GM20431 (cell line): ENCODE measurements at regions not wholly inside any gene's neighbourhood (a gene's known extent, or its start where the extent isn't known, plus 50 kb on each side); places are given as distances from the start of the nearest gene placed in this dataset.

Experiments
- in situ Hi-C: fragments of 300-500 bp; cut with MseI, MboI; formaldehyde crosslinking; loops from one replicate; pipeline ENCODE4 v1.15.0; 2020; ENCODE audit warnings: low sequenced_read_pairs; ENCODE audit not compliant: unreplicated experiment

GRCh38 chr22:48486134-48486532, 1341.5 kb downstream of the BRD1 start:
- in situ Hi-C loops: loop anchor here (25.0 kb wide), 2 partner anchors 649 to 1274 kb away; no protein-coding TSS in a partner anchor

- in situ Hi-C loops: loop anchor here (25.0 kb wide), 2 partner anchors 648 to 1273 kb away; no protein-coding TSS in a partner anchor
These were observed 1342.2 kb downstream of the BRD1 start for GRCh38 chr22:48485149-48486133.

DNA sequence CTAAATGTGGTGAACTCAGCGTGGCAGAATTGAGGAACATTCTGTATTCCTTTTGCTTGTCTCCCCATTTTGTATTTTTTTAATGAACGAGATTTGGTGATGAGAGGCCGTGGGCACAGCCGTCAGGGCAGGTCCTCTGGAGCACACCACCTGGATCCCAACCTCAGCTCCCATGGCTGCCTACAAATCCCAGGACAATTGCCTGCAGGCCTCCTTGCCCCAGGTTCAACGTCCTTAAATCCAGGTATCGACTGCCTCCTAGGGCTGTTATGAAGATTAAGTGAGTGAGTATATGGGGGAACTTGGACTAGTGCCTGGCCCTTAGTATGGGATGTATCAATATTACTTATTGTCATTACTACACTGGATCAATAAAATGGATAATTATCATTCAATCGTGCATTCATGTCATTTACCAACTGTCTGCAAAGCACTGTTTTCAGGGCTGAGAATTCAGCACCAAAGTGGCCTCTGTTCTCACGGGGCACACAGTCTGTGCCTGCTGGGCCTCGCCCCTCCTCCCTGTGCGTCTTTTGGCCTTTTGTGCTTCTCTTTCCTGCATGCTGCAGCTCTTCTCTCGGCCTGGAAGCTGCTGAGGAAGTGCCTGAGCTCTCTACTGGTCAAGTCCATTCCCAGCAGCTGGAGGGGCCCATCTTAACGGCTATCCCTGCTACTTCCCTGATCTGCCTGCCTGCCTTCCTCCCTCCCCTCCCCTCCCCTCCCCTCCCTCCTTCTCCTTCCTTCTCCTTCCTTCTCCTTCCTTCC, 1343.7 kb downstream of the BRD1 start:
- in situ Hi-C loops: loop anchor here (25.0 kb wide), 2 partner anchors 647 to 1272 kb away; no protein-coding TSS in a partner anchor

DNA sequence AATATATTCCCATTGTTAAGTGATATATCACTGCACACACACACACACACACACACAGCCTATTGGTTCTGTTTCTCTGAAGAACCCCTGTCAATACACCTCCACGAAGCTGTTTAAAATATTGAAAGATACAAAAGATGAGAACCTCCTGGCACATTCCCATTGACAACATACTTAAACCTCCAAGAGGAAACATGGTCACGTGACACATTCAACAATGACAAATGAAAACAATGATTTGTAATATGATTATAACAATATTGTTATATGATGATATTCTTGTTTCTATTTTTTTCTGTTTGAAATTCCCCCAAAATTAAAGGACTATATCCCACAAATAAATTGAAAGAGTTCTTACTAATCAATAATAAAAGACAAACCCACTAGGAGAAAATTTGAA, 1344.9 kb downstream of the BRD1 start:
- in situ Hi-C loops: loop anchor here (25.0 kb wide), 2 partner anchors 645 to 1270 kb away; no protein-coding TSS in a partner anchor

- in situ Hi-C loops: loop anchor here (25.0 kb wide), 2 partner anchors 645 to 1270 kb away; no protein-coding TSS in a partner anchor
These were observed 1345.5 kb downstream of the BRD1 start for GRCh38 chr22:48482198-48482597.

DNA sequence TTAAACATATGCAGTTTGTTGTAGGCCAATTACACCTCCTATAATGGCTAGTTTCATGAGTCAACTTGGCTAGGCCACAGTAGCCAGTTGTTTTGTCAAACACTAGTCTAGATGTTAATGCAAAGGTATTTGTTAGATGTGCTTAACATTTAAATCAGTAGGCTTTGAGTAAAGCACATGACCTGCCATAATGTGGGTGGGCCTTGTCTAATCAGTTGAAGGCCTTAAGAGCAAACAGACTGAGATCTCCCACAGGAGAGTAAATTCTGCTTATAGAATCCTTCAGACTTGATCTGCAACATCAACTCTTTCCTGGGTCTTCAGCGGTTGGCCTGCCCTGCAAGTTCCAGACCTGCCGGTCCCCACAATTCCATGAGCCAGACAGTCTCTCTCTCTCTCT, 1345.9 kb downstream of the BRD1 start:
- in situ Hi-C loops: loop anchor here (25.0 kb wide), 2 partner anchors 644 to 1269 kb away; no protein-coding TSS in a partner anchor

DNA sequence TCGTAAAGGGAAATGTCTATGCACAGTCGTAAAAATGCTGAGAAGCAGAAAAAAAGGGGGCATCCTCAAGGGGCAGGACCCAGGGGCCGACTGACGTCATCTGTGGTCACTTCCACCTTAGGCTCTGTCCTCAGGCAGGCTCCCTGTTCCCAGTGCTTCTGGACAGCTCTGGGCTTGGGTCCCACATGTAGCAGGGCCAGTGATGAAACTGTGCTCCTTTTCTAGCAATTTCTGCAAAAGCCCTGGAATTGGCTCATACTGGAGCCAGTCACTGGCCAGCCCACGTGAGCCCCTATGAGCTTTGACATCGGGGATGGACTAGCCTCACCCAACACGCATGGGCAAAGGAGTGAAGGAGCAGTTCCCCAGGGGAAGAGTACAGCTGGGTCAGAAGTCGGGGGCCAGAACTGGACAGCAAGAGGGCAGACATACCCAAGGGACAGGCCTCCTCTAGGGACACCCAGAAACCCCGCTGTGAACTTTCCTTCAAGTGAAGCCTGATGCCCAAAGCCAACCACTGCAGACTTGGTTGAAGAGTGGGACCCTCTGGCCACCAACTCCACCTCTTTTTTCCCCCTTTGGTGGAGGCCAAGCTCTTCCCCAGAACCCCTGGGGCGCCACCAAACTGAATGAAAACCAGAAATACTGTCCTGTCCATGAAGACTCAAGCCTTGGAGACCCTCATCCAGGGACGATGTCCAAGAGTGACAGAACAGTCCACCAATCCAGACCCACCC, 1349.0 kb downstream of the BRD1 start:
- in situ Hi-C loops: loop anchor here (25.0 kb wide), 2 partner anchors 641 to 1266 kb away; no protein-coding TSS in a partner anchor

- in situ Hi-C loops: loop anchor here (25.0 kb wide), 2 partner anchors 641 to 1266 kb away; no protein-coding TSS in a partner anchor
These were observed 1349.5 kb downstream of the BRD1 start for GRCh38 chr22:48478124-48478523.

DNA sequence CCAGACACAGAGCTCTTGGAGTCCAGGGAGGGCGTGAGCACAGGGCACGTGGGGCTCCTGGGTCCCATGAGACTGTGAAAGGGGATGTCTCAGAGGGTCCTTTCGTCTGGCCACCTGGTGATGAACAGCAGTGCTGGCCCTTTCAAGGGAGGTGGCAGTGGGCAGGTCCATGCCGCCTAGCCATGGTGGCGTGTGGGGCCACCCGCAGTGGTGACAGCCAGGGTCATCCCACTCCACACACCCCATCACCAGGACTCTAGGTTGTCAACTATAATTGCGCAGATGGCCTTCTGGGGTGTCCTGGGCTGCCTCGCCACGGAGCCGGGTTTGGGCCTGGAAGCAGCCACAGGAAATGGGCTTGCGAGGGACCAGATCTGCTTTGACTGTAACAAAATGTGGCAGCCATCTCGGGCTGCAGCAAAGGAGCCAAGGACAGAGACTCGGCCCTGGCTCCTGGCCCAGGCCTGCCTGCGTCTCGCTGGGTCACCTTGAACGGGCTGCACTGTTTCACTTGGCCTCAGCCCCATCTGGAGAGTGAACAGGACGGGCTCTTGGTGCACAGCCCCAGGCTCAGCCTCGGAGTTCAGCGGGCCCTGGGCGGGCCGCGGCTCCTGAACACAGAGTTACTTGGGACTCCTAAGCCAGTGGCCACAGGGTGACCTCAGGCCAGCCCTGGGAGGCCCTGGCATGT, 1350.5 kb downstream of the BRD1 start:
- in situ Hi-C loops: loop anchor here (25.0 kb wide), 2 partner anchors 640 to 1265 kb away; no protein-coding TSS in a partner anchor

DNA sequence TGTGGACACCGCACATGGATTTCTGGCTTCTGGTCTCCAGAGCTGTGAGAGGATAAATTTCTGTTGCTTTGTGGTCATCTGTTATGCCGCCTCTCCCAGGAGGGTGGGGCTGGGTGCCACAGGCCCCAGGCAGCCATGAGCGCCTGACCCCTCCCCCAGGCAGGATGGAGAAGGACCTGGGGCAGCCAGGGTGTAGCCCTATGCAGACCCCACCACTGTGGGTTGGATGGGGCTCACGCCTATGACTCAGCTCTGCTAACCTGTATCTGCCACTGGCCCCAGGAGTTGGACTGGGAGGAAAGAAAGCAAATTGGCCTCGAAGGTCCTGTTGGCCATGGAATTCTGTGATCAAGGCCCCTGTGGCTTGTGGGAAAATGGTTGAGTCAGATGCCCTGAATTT, 1351.1 kb downstream of the BRD1 start:
- in situ Hi-C loops: loop anchor here (25.0 kb wide), 2 partner anchors 639 to 1264 kb away; no protein-coding TSS in a partner anchor

GRCh38 chr22:48475661-48476345, 1351.9 kb downstream of the BRD1 start:
- in situ Hi-C loops: loop anchor here (25.0 kb wide), 2 partner anchors 639 to 1264 kb away; no protein-coding TSS in a partner anchor

DNA sequence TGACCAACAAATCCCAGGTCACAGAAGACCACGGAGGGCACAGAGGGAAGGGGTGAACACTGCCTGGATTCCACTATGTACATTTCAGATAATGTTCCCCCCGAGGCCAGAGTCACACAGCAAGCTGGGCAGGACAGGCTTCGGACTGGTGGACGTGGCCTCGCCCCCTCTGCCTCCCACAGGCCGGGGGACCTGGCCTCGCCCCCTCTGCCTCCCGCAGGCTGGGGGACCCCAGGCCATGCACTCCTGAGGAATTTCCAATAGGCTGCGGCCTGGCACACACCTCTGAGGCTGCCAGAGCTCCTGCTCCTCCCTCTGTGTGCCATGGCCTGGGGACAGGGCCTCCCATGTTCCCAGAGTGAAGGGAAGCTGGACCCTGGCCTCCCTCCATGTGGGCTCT, 1352.8 kb downstream of the BRD1 start:
- in situ Hi-C loops: loop anchor here (25.0 kb wide), 2 partner anchors 638 to 1263 kb away; no protein-coding TSS in a partner anchor

DNA sequence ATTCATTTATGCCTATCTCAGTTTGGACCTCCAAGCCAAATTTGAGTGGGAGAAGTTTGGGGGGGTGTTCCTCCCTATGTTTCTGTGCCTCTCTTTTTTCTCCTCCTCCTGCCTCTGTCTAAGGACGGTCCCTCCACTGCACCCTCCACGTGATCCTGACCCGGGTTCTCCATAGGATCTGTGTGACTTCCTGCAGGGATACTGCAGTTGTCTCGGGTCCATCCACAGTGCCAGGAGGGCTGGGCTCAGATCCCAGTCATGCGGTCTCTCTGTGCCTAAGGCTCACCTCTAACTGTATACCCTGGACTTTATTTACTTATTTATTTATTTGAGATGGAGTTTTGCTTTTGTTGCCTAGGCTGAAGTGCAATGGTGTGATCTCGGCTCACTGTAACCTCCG, 1354.5 kb downstream of the BRD1 start:
- in situ Hi-C loops: no loop called here

DNA sequence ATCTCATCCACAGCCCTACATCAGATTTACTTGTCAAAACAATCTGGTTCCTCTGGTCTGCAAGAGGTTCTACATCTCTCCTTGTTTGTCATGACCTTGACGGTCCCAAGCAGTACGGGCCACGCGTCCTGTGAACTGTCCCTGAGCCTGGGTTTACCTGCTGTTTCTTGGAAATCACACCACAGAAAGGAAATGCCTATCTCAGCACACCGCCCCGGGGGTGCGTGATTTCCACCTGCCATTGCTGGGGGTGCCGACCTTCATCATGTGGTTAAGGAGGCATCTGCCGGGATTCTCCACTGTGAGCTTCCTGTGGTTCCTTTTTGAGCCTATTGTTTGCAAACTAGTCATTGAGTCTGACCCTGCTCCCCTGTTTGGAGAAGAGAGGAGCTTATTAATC, 1363.4 kb downstream of the BRD1 start:
- in situ Hi-C loops: no loop called here

DNA sequence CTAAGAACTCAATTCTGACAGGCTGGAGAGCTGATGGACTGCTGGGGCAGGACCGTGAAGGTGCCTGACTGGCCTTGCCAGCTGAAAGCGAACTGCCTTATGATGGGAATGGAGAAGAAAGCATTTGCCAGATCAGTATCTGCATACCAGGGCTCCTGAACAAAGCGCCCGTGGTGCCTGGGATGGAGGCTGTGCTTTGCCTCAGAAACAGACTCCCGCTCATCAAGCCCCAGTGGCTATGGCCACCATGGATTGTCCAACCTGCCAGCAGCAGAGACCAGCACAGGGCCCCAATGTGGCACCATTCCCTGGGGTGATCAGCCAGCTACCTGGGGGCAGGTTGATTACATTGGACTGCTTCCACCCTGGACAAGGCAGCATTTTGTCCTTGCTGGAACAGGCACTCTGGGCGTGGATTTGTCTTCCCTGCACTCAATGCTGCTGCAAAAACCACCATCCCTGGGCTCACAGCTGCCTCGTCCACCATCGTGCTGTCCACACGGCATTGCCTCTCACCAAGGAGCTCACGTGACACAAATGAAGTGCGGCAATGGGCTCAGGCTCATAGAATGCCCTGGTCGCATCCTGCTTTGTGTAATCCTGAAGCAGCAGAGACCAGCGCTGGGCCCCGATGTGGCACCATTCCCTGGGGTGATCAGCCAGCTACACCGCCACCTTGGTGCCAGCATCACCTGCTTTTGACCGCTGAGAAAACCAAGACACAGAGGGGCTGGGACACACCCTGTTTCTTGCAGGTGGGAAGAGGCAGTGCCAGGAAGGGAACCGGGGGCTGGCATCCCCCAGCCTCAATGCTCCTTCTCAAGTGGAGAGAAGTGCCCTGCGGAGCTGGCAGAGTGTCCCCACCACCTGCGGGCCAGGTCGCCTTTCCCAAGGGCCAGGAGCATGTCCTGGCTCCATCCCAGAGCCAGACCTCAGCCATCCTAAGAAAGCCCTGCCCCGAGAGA, 1367.5 kb downstream of the BRD1 start:
- in situ Hi-C loops: no loop called here

DNA sequence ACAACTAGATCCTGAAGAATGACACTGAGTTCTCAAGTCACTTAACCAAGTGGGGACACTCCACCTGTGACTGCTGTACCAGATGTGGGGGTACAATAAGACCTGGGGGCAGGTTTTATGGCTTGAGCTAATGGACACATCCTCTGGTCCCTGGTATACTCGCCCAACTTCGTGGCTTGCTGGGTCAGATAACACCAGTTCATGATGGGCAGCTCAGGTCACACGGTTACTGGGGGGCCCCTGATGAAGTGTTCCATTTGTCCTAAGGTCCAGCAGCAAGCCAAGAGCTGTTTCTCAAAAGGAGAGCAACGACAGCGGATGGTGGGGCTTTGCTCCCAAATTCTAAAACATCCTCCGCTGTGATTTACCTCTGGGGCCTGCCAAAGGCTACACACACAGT, 1368.4 kb downstream of the BRD1 start:
- in situ Hi-C loops: no loop called here

GRCh38 chr22:48456449-48456848, 1371.2 kb downstream of the BRD1 start:
- in situ Hi-C loops: no loop called here
